ENCODE measurements at regions not wholly inside any gene's neighbourhood (a gene's known extent, or its start where the extent isn't known, plus 50 kb on each side); places are given as distances from the start of the nearest gene placed in this dataset.

DNA sequence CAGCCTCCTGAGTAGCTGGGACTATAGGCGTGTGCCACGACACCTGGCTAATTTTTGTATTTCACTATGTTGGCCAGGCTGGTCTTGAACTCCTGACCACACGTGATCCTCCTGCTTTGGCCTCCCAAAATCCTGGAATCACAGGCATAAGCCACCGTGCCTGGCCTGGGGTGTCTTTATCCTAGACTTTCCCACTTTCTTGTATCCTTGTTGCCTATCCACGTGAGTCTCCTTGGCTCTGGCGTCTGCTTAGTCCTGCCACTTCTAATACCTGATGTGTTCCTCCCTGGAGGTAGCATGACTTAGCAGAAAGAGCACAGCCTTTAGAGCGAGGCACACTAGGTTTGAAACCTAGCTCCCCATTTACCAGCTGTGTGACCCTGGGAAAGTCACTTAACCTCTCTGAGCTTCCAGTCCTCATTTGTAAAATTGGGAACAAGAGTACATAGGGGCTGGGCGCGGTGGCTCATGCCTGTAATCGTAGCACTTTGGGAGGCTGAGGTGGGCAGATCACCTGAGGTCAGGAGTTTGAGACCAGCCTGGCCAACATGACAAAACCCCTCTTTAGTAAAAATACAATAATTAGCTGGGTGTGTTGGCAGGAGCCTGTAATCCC, 344.6 kb downstream of the TYW1 start:
- no peak overlapping the region for H3K27ac ChIP-seq (ENCODE audit: low read length, poor library complexity, severe bottlenecking)
- no peaks in the 10 kb centered on the region for H3K79me1 ChIP-seq (replicated peaks; ENCODE audit: low read length, poor library complexity, severe bottlenecking)
- DNase-seq, result no peak
- H3K4me3 ChIP-seq (ENCODE audit: insufficient read depth in 1 of 2, low read depth in 1 of 2, low read length in 2 of 2), result no peak overlapping the region
- H4K8ac ChIP-seq (ENCODE audit: low read length), result no peak overlapping the region
- H3K4me2 ChIP-seq (ENCODE audit: low read length, poor library complexity, severe bottlenecking), result no peak overlapping the region
- H3K18ac ChIP-seq (ENCODE audit: low read depth in 1 of 2, low read length in 2 of 2), result no peak overlapping the region
- no peak overlapping the region for H3K4ac ChIP-seq (ENCODE audit: low read depth in 1 of 2, low read length in 2 of 2)
- H3K23ac ChIP-seq (ENCODE audit: low read length in 2 of 2), result no peak overlapping the region
- no peak overlapping the region for H2BK15ac ChIP-seq (ENCODE audit: low read depth, poor library complexity, severe bottlenecking)
- H4K91ac ChIP-seq (ENCODE audit: low read length), result no peak overlapping the region
- H3K9ac ChIP-seq (ENCODE audit: low read length), result no peak overlapping the region
- H2AK5ac ChIP-seq (ENCODE audit: low read length, severe bottlenecking), result no peak overlapping the region
- H2BK120ac ChIP-seq (ENCODE audit: low read depth, low read length), result no peak overlapping the region
- H3K4me1 ChIP-seq (ENCODE audit: control insufficient read depth, insufficient read depth, low read depth, low read length), result no peaks in the 10 kb centered on the region
- peaks cover 6 to 11% of the 10 kb centered on the region in 2 experiments for H3K36me3 ChIP-seq (ENCODE audit: control insufficient read depth in 1 of 2, insufficient read depth in 2 of 2, low read depth in 1 of 2, low read length in 2 of 2)
- H2BK5ac ChIP-seq (ENCODE audit: low read depth, low read length, poor library complexity, severe bottlenecking), result no peak overlapping the region
- no peak overlapping the region for H2AFZ ChIP-seq (ENCODE audit: low read depth, low read length)
- no peak overlapping the region for H3K14ac ChIP-seq (ENCODE audit: low read length in 2 of 2)
- 97% methylated on average over 7 of the region's 10 CpGs for WGBS
- H3K9me3 ChIP-seq (ENCODE audit: control insufficient read depth, low read length), result peaks cover 10% of the 10 kb centered on the region
- no peaks in the 10 kb centered on the region for H3K27me3 ChIP-seq (ENCODE audit: control insufficient read depth in 1 of 2, insufficient read depth in 1 of 2, low read length in 2 of 2)
- H2BK12ac ChIP-seq (ENCODE audit: low read length in 2 of 2), result no peak overlapping the region

DNA sequence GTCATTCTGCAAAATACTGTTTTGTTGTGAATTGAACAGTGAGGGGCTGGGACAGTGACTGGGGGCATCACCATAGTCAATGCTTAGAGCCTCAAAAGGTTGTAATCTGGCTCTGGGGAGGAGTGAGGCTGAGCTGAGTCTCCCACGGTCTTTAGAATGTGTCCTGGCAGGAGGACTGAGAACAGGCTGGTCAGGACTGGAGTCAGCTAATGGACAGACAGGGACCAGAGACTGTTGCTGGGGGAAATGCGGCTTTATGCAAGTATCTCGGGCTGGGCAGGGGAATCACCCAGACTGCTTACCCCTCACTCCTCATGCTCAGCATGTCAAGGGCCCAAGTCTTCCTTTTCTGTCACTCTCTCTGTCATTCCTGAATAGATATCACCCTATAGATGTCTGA, 346.5 kb downstream of the TYW1 start:
- Histone ChIP-seq H2AFZ (ENCODE audit: low read depth, low read length) (no peak overlapping the region), H2BK15ac (ENCODE audit: low read depth, poor library complexity, severe bottlenecking) (no peak overlapping the region), H3K4me1 (ENCODE audit: control insufficient read depth, insufficient read depth, low read depth, low read length) (no peaks in the 10 kb centered on the region), H3K14ac (ENCODE audit: low read length in 2 of 2) (no peak overlapping the region), H3K23ac (ENCODE audit: low read length in 2 of 2) (no peak overlapping the region), H3K4me3 (ENCODE audit: insufficient read depth in 1 of 2, low read depth in 1 of 2, low read length in 2 of 2) (no peak overlapping the region), H3K9ac (ENCODE audit: low read length) (no peak overlapping the region), H2BK120ac (ENCODE audit: low read depth, low read length) (no peak overlapping the region), H3K18ac (ENCODE audit: low read depth in 1 of 2, low read length in 2 of 2) (no peak overlapping the region), H3K4me2 (ENCODE audit: low read length, poor library complexity, severe bottlenecking) (no peak overlapping the region), H3K9me3 (ENCODE audit: control insufficient read depth, low read length) (peaks cover 10% of the 10 kb centered on the region), H3K27ac (ENCODE audit: low read length, poor library complexity, severe bottlenecking) (no peak overlapping the region), H2BK5ac (ENCODE audit: low read depth, low read length, poor library complexity, severe bottlenecking) (no peak overlapping the region), H3K79me1 (replicated peaks; ENCODE audit: low read length, poor library complexity, severe bottlenecking) (no peaks in the 10 kb centered on the region), H3K36me3 (ENCODE audit: control insufficient read depth in 1 of 2, insufficient read depth in 2 of 2, low read depth in 1 of 2, low read length in 2 of 2) (peaks cover 6 to 11% of the 10 kb centered on the region in 2 experiments), H3K27me3 (ENCODE audit: control insufficient read depth in 1 of 2, insufficient read depth in 1 of 2, low read length in 2 of 2) (no peaks in the 10 kb centered on the region), H2AK5ac (ENCODE audit: low read length, severe bottlenecking) (no peak overlapping the region), H4K91ac (ENCODE audit: low read length) (no peak overlapping the region), H4K8ac (ENCODE audit: low read length) (no peak overlapping the region), H3K4ac (ENCODE audit: low read depth in 1 of 2, low read length in 2 of 2) (no peak overlapping the region), H2BK12ac (ENCODE audit: low read length in 2 of 2) (no peak overlapping the region)
- DNase-seq, result no peak
- 98% methylated on average over 3 of the region's 3 CpGs for WGBS

DNA sequence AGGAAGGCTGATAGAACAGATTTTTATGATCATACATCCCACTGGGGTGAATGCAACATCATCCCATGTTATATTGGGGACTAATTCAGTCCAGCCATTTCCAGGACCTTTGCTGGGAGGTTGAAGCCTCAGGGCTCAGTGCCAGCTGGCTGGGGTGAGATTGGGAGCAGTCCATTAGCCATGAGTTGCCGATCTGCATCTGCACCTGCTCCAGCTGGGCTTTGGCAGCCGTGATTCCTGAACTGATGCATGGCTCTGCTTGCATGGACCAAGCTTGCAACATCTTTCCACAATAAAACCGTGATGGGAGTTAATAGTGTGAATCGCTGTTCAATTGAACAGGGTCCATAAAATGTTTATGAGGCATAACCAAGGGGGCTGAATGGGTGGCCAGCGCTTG, 346.9 kb downstream of the TYW1 start:
- Histone ChIP-seq H2BK15ac (ENCODE audit: low read depth, poor library complexity, severe bottlenecking) (no peak overlapping the region), H3K4me1 (ENCODE audit: control insufficient read depth, insufficient read depth, low read depth, low read length) (no peaks in the 10 kb centered on the region), H4K91ac (ENCODE audit: low read length) (no peak overlapping the region), H3K27me3 (ENCODE audit: control insufficient read depth in 1 of 2, insufficient read depth in 1 of 2, low read length in 2 of 2) (no peaks in the 10 kb centered on the region), H2BK12ac (ENCODE audit: low read length in 2 of 2) (no peak overlapping the region), H2BK5ac (ENCODE audit: low read depth, low read length, poor library complexity, severe bottlenecking) (no peak overlapping the region), H3K4me2 (ENCODE audit: low read length, poor library complexity, severe bottlenecking) (no peak overlapping the region), H3K9me3 (ENCODE audit: control insufficient read depth, low read length) (peaks cover 10% of the 10 kb centered on the region), H3K79me1 (replicated peaks; ENCODE audit: low read length, poor library complexity, severe bottlenecking) (no peaks in the 10 kb centered on the region), H3K4ac (ENCODE audit: low read depth in 1 of 2, low read length in 2 of 2) (no peak overlapping the region), H4K8ac (ENCODE audit: low read length) (no peak overlapping the region), H3K4me3 (ENCODE audit: insufficient read depth in 1 of 2, low read depth in 1 of 2, low read length in 2 of 2) (no peak overlapping the region), H3K23ac (ENCODE audit: low read length in 2 of 2) (no peak overlapping the region), H2BK120ac (ENCODE audit: low read depth, low read length) (no peak overlapping the region), H2AFZ (ENCODE audit: low read depth, low read length) (no peak overlapping the region), H3K18ac (ENCODE audit: low read depth in 1 of 2, low read length in 2 of 2) (no peak overlapping the region), H3K14ac (ENCODE audit: low read length in 2 of 2) (no peak overlapping the region), H3K9ac (ENCODE audit: low read length) (no peak overlapping the region), H3K36me3 (ENCODE audit: control insufficient read depth in 1 of 2, insufficient read depth in 2 of 2, low read depth in 1 of 2, low read length in 2 of 2) (peaks cover 6 to 11% of the 10 kb centered on the region in 2 experiments), H3K27ac (ENCODE audit: low read length, poor library complexity, severe bottlenecking) (no peak overlapping the region), H2AK5ac (ENCODE audit: low read length, severe bottlenecking) (no peak overlapping the region)
- DNase-seq, result no peak
- 86% methylated on average over 5 of the region's 5 CpGs for WGBS

DNA sequence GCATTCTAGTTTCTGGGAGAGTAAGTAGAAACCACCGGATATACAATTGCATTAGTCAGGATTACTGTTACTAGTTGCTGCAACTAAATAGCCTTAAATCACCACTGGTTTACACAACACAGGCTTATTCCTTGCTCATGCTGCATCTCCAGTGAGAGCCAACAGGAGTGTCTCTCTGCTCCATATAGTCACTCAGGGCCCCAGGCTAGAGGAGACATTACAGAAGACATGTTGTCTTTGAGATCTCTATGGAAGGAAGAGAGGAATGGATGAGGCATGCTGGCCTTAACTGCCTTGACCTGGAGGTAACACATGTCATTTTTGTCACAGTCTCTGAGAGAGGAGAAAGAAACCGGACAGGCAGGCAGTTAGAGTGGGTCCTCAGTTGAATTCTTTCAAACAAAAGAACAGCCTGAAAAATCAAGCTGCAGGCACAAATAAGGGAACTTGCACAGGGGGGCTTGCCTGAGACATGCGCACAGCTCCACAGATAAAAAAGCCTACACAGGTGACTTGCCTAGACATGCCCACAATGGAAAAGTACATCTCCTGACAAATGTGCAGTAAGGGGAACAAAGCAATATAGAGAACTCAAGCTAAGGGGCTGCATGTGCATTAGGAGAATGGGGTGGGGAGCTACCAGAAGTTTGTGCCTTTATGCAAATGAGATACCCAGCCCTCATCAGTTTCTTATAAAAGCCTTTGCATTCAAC, 348.0 kb downstream of the TYW1 start:
- Histone ChIP-seq H3K14ac (ENCODE audit: low read length in 2 of 2) (no peak overlapping the region), H2AFZ (ENCODE audit: low read depth, low read length) (no peak overlapping the region), H3K36me3 (ENCODE audit: control insufficient read depth in 1 of 2, insufficient read depth in 2 of 2, low read depth in 1 of 2, low read length in 2 of 2) (peaks cover 4 to 10% of the 10 kb centered on the region in 2 experiments), H2BK15ac (ENCODE audit: low read depth, poor library complexity, severe bottlenecking) (no peak overlapping the region), H3K9me3 (ENCODE audit: control insufficient read depth, low read length) (peaks cover 10% of the 10 kb centered on the region), H3K4ac (ENCODE audit: low read depth in 1 of 2, low read length in 2 of 2) (no peak overlapping the region), H3K27ac (ENCODE audit: low read length, poor library complexity, severe bottlenecking) (no peak overlapping the region), H4K91ac (ENCODE audit: low read length) (no peak overlapping the region), H3K4me2 (ENCODE audit: low read length, poor library complexity, severe bottlenecking) (no peak overlapping the region), H2BK12ac (ENCODE audit: low read length in 2 of 2) (no peak overlapping the region), H2AK5ac (ENCODE audit: low read length, severe bottlenecking) (no peak overlapping the region), H2BK120ac (ENCODE audit: low read depth, low read length) (no peak overlapping the region), H3K4me1 (ENCODE audit: control insufficient read depth, insufficient read depth, low read depth, low read length) (no peaks in the 10 kb centered on the region), H3K79me1 (replicated peaks; ENCODE audit: low read length, poor library complexity, severe bottlenecking) (no peaks in the 10 kb centered on the region), H4K8ac (ENCODE audit: low read length) (no peak overlapping the region), H3K18ac (ENCODE audit: low read depth in 1 of 2, low read length in 2 of 2) (no peak overlapping the region), H2BK5ac (ENCODE audit: low read depth, low read length, poor library complexity, severe bottlenecking) (no peak overlapping the region), H3K27me3 (ENCODE audit: control insufficient read depth in 1 of 2, insufficient read depth in 1 of 2, low read length in 2 of 2) (no peaks in the 10 kb centered on the region), H3K23ac (ENCODE audit: low read length in 2 of 2) (no peak overlapping the region), H3K4me3 (ENCODE audit: insufficient read depth in 1 of 2, low read depth in 1 of 2, low read length in 2 of 2) (no peak overlapping the region), H3K9ac (ENCODE audit: low read length) (no peak overlapping the region)
- DNase-seq, result no peak
- 89% methylated on average over 1 of the region's 3 CpGs for WGBS
